Sigmoid colon (tissue), 6 donors: ENCODE measurements at regions not wholly inside any gene's neighbourhood (a gene's known extent, or its start where the extent isn't known, plus 50 kb on each side); places are given as distances from the start of the nearest gene placed in this dataset.

ENCODE experiments used
- DNase-seq: peaks from one replicate; pipeline ENCODE4 v3.0.0-alpha.2; 2019
- H3K27ac ChIP-seq, 4 donors: fragments of 200-600 bp; sonication (generic); one replicate each; pipeline ENCODE4 v1.5.1; 2016 to 2019; ENCODE audit warnings: mild to moderate bottlenecking in 1 of 4
- H3K27me3 ChIP-seq, 3 donors: fragments of 200-600 bp; sonication (generic); one replicate each; pipeline ENCODE4 v1.5.1; 2019; ENCODE audit warnings: mild to moderate bottlenecking in 1 of 3
- H3K36me3 ChIP-seq, 4 donors: fragments of 200-600 bp; sonication (generic); one replicate each; pipeline ENCODE4 v1.5.1; 2016 to 2019
- H3K4me1 ChIP-seq, 4 donors: fragments of 200-600 bp; sonication (generic); one replicate each; pipeline ENCODE4 v1.5.1; 2017 to 2019
- H3K4me3 ChIP-seq, 4 donors: fragments of 200-600 bp; sonication (generic); one replicate each; pipeline ENCODE4 v1.5.1; 2017 to 2019; ENCODE audit warnings: mild to moderate bottlenecking in 2 of 4, moderate library complexity in 1 of 4
- H3K9me3 ChIP-seq, 4 donors: fragments of 200-600 bp in 3 of 4; sonication (generic) in 3 of 4; one replicate each; pipeline versions ENCODE4 v1.5.1 to v1.6.1; 2013 to 2019
- EP300 ChIP-seq, 4 donors: sonication (generic); formaldehyde crosslinking; IDR thresholded peaks; one replicate each; pipeline ENCODE4 v1.6.1; 2017; ENCODE audit warnings: antibody characterized with exemption in 4 of 4
- POLR2A ChIP-seq, 2 donors: fragments of 450-650 bp; IDR thresholded peaks; one replicate each; pipeline ENCODE4 v1.6.1; 2016; ENCODE audit warnings: antibody characterized with exemption in 2 of 2, mild to moderate bottlenecking in 2 of 2, moderate library complexity in 2 of 2
- POLR2AphosphoS5 ChIP-seq, 4 donors: sonication (generic); formaldehyde crosslinking; IDR thresholded peaks; one replicate each; pipeline ENCODE4 v1.6.1; 2017; ENCODE audit warnings: antibody characterized with exemption in 4 of 4
- WGBS, 2 donors: extraction: QIAGEN DNeasy Blood & Tissue Kit; methylation state at CpG; one replicate each; pipeline ENCODE4 v1.1.7; 2013; 5-methylcytosine and 5-hydroxymethylcytosine counted together
- intact Hi-C: fragments of 100-400 bp; cut with DNase I; formaldehyde crosslinking; loops from one replicate; pipeline ENCODE4 v1.15.1; 2023
- TF ChIP-seq, protein P1 (sequence below), 4 experiments: fragments of 450-650 bp in 3 of 4; fragments of 200-600 bp in 1 of 4; IDR thresholded peaks; one replicate each; pipeline ENCODE4 v1.5.1; 2016 to 2019; ENCODE audit warnings: antibody characterized with exemption in 4 of 4, mild to moderate bottlenecking in 3 of 4, moderate library complexity in 2 of 4
- donor health status: healthy with polysubstance abuse.
- donor health status: healthy.

DNA sequence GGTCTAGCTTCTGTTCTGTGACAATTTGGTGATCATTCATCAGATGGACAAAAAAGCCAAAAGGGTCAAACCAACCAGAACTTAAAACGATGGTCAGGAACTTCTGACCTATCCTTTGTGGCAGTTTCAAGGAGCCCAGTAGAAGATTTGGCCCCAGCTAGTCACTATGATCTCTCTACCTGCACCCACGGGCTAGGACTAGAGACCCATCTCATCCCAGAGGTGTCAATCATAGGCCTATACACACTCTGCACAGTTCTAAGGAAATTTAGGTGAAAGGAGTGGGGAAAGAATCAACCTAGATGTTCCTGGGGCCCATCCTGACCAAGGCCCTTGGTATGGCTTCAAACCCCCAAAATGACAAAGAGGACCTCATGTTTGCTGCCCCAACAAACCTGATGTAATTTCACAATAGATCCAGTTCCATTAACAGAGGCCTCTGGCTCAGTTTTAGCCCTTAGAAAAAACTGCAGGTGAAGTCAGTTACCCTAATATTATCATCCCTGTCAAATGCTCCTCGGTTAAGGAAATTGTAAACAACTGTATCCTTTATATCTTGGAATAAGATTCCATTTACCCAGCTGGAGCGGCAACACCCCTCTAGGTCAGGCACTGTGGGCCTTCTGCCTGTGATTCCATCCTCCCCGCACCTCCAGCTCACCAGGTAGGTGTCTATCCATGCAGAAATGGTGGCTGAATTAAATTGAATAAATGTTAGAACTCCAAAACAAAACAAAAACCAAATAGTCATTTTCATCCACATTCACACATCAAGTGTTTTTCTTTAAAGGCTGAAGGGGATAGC is 138.7 kb downstream of the ENC1 start:
- TF ChIP-seq POLR2A (IDR thresholded peaks at IDR 0.05) (no peak), POLR2AphosphoS5 (IDR thresholded peaks at IDR 0.05) (no peak), EP300 (IDR thresholded peaks at IDR 0.05) (no peak)
- TF ChIP-seq, protein P1, sequence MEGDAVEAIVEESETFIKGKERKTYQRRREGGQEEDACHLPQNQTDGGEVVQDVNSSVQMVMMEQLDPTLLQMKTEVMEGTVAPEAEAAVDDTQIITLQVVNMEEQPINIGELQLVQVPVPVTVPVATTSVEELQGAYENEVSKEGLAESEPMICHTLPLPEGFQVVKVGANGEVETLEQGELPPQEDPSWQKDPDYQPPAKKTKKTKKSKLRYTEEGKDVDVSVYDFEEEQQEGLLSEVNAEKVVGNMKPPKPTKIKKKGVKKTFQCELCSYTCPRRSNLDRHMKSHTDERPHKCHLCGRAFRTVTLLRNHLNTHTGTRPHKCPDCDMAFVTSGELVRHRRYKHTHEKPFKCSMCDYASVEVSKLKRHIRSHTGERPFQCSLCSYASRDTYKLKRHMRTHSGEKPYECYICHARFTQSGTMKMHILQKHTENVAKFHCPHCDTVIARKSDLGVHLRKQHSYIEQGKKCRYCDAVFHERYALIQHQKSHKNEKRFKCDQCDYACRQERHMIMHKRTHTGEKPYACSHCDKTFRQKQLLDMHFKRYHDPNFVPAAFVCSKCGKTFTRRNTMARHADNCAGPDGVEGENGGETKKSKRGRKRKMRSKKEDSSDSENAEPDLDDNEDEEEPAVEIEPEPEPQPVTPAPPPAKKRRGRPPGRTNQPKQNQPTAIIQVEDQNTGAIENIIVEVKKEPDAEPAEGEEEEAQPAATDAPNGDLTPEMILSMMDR (IDR thresholded peaks at IDR 0.05), result no peak
- intact Hi-C loops, result no loop called here

DNA sequence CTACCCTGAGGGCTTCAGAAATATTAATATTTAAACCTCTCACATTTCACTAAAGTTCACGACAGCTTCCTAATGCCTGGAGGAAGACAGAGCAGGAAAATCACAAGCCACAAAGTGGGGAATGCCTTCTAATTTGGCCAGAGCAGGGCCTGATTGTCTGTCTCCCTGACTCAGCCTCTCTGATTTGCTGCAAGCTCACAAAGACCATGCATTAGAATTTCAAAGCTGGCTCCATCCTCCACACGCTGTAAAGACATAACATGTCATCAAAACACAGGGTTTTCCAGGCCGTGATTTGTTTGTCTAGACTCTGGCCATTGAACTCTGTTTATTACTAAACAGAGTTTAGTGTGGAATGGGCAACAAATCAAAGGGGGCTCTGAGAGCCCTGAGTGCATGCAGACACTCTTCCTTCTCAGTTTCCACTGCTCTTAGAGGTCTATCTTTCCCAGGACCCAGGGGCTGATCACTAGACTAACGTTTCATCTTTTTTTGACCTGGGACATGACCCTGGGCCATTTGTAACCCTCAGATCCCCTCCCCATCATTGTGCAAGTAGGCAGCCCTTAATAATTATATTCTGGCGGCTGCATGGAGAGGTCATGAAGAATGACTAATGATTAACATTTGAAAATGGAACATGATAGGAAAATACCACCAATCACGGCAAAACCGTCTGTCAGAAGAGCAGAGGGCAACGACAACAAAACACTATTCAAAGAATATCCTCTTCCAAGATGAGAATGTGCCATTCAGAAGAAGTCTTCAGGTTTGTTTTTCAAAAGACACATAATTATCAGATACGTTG is 140.2 kb downstream of the ENC1 start:
- Histone ChIP-seq H3K36me3 (no peaks in the 10 kb centered on the region), H3K4me3 (no peak overlapping the region), H3K27ac (no peak overlapping the region), H3K4me1 (peaks cover 0 to 13% (median 4%) of the 10 kb centered on the region in 4 donors), H3K9me3 (no peaks in the 10 kb centered on the region), H3K27me3 (no peaks in the 10 kb centered on the region)
- 61 to 77% methylated on average over 9 of the region's 9 CpGs for WGBS, 2 donors
- no peak for DNase-seq
- TF ChIP-seq, protein P1 (IDR thresholded peaks at IDR 0.05), result no peak
- TF ChIP-seq POLR2A (IDR thresholded peaks at IDR 0.05) (no peak), EP300 (IDR thresholded peaks at IDR 0.05) (no peak), POLR2AphosphoS5 (IDR thresholded peaks at IDR 0.05) (no peak)
- intact Hi-C loops, result no loop called here

More for the DNA sequence above, 138.7 kb downstream of the ENC1 start:
- DNase-seq, result no peak
- Histone ChIP-seq H3K4me3 (no peak overlapping the region), H3K27me3 (no peaks in the 10 kb centered on the region), H3K4me1 (peaks cover 0 to 13% (median 4%) of the 10 kb centered on the region in 4 donors), H3K9me3 (no peaks in the 10 kb centered on the region), H3K36me3 (no peaks in the 10 kb centered on the region), H3K27ac (no peak overlapping the region)
- WGBS, 2 donors, result 49 to 70% methylated on average over 5 of the region's 5 CpGs

DNA sequence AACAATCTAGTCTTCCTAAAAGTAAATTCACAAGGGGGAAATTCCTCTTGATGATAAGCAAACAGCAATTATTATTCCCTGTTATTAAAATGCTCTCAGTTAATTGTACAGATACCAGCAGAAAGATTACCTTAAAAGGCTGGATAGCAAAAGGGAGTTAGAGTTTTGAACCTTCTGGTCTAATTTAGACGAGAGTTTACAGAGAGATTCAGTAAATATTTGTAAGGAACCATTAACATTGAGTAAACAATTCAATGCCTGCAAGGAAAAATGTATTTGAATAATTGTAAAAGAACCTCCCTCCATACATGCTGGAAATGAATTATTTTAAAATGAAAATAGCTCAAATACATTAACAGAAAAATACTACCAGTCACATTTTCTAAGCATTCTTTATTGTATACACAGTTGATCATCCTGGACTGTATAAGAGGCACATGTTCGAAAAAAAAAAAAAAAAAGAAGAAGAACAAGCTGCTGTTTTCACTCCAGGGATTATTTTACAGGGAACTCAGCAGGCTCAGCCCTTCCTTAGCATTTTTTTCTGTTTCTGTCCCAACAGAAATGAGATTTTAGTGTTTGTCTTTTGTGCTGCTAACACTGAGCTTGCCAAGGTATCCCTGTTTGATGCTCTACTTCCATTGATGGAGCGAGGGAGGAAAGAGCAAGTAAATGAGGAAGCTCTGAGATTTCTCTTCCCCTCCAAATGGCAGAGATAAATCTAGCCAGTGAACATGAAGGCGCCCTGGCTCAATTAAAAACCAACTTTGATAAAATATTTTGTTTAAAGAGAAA is 141.1 kb downstream of the ENC1 start:
- intact Hi-C loops, result no loop called here
- WGBS, 2 donors, result 37 to 56% methylated on average over 4 of the region's 4 CpGs

DNA sequence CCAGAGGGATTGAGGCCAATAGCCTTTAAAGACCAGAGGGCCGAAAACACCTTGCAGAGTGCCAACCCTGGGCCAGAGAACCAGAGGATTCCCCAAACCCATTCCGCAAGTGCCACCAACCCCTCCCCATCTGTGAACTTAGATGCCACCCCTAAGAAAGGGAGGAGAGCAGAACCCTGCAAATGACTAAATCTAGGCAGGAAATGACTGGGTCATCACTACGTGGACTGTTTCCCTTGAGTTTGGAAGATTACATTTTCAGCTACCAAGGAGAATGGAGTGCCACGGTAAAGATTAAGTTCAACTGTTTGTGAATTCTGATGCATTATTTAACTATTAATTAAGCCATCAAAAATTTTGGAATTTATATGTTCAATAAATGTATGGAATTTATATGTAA is 142.8 kb downstream of the ENC1 start:
- Histone ChIP-seq H3K4me1 (peaks cover 0 to 13% (median 4%) of the 10 kb centered on the region in 4 donors), H3K36me3 (no peaks in the 10 kb centered on the region), H3K4me3 (no peak overlapping the region), H3K27me3 (no peaks in the 10 kb centered on the region), H3K9me3 (no peaks in the 10 kb centered on the region), H3K27ac (no peak overlapping the region)
- no peak for DNase-seq
- TF ChIP-seq, protein P1 (IDR thresholded peaks at IDR 0.05), result no peak
- TF ChIP-seq POLR2AphosphoS5 (IDR thresholded peaks at IDR 0.05) (no peak), EP300 (IDR thresholded peaks at IDR 0.05) (no peak), POLR2A (IDR thresholded peaks at IDR 0.05) (no peak)
- WGBS, 2 donors, result 86 to 90% methylated on average over 4 of the region's 4 CpGs
- intact Hi-C loops, result no loop called here

More for the DNA sequence above, 141.1 kb downstream of the ENC1 start:
- H3K27me3 ChIP-seq, result no peaks in the 10 kb centered on the region
- no peaks in the 10 kb centered on the region for H3K9me3 ChIP-seq
- H3K27ac ChIP-seq, result no peak overlapping the region
- H3K4me3 ChIP-seq, result no peak overlapping the region
- H3K4me1 ChIP-seq, result peaks cover 0 to 13% (median 4%) of the 10 kb centered on the region in 4 donors
- DNase-seq, result no peak
- no peaks in the 10 kb centered on the region for H3K36me3 ChIP-seq
- TF ChIP-seq EP300 (IDR thresholded peaks at IDR 0.05) (no peak), POLR2AphosphoS5 (IDR thresholded peaks at IDR 0.05) (no peak), POLR2A (IDR thresholded peaks at IDR 0.05) (no peak)
- TF ChIP-seq, protein P1 (IDR thresholded peaks at IDR 0.05), result no peak
